ENCODE measurements at regions not wholly inside any gene's neighbourhood (a gene's known extent, or its start where the extent isn't known, plus 50 kb on each side); places are given as distances from the start of the nearest gene placed in this dataset.

GRCh38 chr2:37458133-37458532, 113.7 kb downstream of the QPCT start:
- no peak for TF ChIP-seq CTCF (IDR thresholded peaks at IDR 0.05; ENCODE audit: insufficient read depth, low read length)
- no peak for DNase-seq (ENCODE audit: low read depth)
- H3K4me3 ChIP-seq (ENCODE audit: low read depth, low read length) = no peak overlapping the region

GRCh38 chr2:37459095-37459981, 114.9 kb downstream of the QPCT start:
- TF ChIP-seq CTCF (IDR thresholded peaks at IDR 0.05; ENCODE audit: insufficient read depth, low read length) = no peak

GRCh38 chr2:37460896-37461229, 116.4 kb downstream of the QPCT start:
- no peak overlapping the region for H3K4me3 ChIP-seq (ENCODE audit: low read depth, low read length)
- no peak for DNase-seq (ENCODE audit: low read depth)
- TF ChIP-seq CTCF (IDR thresholded peaks at IDR 0.05; ENCODE audit: insufficient read depth, low read length) = no peak

More at GRCh38 chr2:37459095-37459981, 114.9 kb downstream of the QPCT start:
- no peak overlapping the region for H3K4me3 ChIP-seq (ENCODE audit: low read depth, low read length)
- peak; percentile 91 for DNase-seq (ENCODE audit: low read depth)

- no peak for TF ChIP-seq CTCF (IDR thresholded peaks at IDR 0.05; ENCODE audit: insufficient read depth, low read length)
- DNase-seq (ENCODE audit: low read depth) = no peak
- H3K4me3 ChIP-seq (ENCODE audit: low read depth, low read length) = no peak overlapping the region
These were observed 119.6 kb downstream of the QPCT start for GRCh38 chr2:37464067-37464466.

DNA sequence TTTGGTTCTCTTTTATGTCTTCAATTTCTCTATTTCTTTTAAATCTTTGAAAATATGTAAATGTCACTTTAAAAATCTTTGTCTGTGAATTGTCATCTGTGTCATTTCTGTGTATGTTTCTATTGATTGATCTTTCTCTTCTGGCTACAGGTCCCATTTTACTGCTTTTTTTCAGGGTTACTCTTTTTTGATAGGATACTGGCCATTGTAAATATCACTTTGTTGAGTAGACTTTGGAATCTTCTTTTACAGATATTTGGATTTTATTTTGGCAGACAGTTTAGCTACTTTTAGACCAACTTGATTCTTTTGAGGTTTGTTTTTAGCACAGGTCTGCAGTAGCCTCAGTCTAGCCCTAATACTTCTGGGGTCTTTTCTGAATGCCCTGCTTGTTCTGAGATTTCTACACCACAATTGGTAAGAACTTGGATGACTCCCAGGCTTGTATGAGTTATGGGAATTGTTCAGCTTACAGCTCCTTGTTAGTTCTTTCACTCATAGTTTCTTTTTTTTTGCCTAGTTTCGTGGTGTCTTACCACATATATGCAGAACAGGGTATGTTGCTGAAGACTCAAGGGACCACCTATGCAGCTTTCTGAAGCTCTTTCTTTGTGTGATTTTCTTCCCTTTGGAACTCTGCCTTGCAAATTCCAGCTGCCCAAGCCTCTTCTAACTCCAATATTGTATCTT, 122.2 kb downstream of the QPCT start:
- no peak overlapping the region for H3K4me3 ChIP-seq (ENCODE audit: low read depth, low read length)
- TF ChIP-seq CTCF (IDR thresholded peaks at IDR 0.05; ENCODE audit: insufficient read depth, low read length) = no peak
- DNase-seq (ENCODE audit: low read depth) = peak; percentile 62

DNA sequence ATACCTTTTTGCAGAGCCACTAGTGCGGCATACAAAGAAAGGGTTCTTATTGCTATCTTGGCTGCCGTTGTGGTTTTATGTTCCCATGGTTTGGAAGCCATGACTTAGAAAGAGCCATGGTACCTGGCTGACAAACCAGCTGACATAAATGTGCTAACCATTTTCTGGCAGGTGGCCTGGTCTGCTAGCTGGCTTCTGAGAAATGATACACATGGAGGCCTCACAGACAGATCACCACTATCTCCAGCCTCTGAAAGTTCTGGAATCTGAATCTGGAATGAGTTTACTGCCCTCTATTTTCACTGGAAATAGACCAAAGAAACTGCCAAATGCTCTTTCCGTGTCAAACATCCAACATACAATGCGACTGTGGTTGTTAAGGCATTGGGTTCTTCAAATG, 123.7 kb downstream of the QPCT start:
- DNase-seq (ENCODE audit: low read depth) = peak; percentile 94
- no peak for TF ChIP-seq CTCF (IDR thresholded peaks at IDR 0.05; ENCODE audit: insufficient read depth, low read length)
- H3K4me3 ChIP-seq (ENCODE audit: low read depth, low read length) = no peak overlapping the region
